ENCODE measurements at regions not wholly inside any gene's neighbourhood (a gene's known extent, or its start where the extent isn't known, plus 50 kb on each side); places are given as distances from the start of the nearest gene placed in this dataset.

DNA sequence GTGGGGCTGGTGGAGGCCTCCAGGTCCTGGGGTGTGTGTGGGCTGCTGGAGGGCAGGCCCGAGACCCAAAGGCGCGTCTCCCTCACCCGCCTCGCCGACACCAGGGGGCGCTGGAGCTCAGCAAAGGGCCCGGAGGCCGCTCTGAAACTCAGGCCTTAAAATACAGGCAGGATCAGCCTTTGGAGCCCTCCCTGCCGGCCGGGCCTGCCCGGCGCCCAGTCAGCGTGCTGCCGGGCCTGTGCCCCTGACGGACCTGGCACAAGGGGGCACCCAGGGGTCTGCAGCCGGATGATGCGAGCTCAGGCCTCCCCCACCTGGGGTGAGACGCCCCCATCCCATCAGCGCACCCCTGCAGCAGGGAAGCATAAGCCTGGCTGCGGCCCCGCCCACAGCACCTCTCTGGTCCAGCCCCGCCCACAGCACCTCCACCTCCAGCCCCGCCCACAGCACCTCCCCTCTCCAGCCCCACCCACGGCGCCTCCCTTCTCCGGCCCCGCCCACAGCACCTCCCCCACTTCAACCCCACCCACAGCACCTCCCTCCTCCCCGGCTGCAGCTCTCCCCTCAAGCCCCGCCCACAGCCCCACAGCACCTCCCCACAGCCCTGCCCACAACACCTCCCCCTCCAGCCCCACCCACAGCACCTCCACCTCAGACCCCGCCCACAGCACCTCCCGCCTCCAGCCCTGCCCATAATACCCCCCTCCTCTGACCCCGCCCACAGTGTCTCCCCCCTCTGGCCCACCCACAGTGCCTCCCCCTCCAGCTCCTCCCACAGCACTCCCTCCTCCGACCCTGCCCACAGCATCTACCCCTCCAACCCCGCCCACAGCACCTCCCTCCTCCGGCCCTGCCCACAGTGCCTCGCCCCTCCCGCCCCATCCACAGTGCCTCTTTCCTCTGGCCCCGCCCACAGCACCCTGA lies 92.8 kb upstream of the OTOS start:
- Histone ChIP-seq H3K4me1 (ENCODE audit: control insufficient read depth in 5 of 5, insufficient read depth in 5 of 5, low read length in 5 of 5) (peaks cover 2 to 10% (median 7%) of the 10 kb centered on the region in 5 donors), H3K27ac (ENCODE audit: low read depth, low read length) (no peak overlapping the region), H3K9ac (ENCODE audit: low read length in 5 of 5) (no peak overlapping the region), H3K36me3 (ENCODE audit: control insufficient read depth in 5 of 5, insufficient read depth in 5 of 5, low read length in 5 of 5) (no peaks in the 10 kb centered on the region), H3K9me3 (ENCODE audit: control insufficient read depth in 5 of 5, low read length in 5 of 5) (peaks cover 6 to 16% (median 8%) of the 10 kb centered on the region in 5 donors), H3K4me3 (ENCODE audit: low read depth in 1 of 5, low read length in 5 of 5) (no peak overlapping the region), H3K27me3 (ENCODE audit: control insufficient read depth in 5 of 5, insufficient read depth in 4 of 5, low read length in 5 of 5) (peaks cover 0 to 12% (median 6%) of the 10 kb centered on the region in 5 donors)

DNA sequence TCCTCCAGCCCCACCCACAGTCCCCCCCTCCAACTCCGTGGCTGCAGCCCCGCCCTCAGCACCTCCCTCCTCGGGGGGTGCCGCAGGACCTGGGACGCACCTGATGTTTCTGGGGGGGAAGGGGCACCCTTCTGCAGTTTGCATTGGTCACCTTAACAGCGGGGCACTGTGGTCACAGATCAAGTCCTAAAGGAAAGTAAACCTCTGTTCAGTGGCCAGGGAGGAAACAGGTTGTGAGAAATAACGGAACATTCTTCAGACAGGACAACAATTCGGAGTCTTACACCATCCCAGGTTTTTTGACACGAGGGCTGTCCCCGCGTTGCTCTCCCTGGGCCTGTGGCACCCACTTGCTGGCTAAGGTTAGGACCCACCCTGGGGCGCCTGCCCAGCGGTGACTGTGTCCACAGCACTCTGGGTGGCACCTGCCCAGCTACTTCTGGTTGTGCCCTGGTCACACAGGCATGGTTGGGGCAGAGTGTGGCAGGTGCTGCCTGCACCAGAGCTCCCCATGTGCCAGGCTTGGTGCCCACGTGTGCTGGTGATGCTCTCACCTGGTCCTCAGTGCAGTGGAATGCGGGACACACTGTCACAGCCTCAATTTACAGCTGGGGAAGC lies 93.5 kb upstream of the OTOS start:
- peaks cover 2 to 10% (median 7%) of the 10 kb centered on the region in 5 donors for H3K4me1 ChIP-seq (ENCODE audit: control insufficient read depth in 5 of 5, insufficient read depth in 5 of 5, low read length in 5 of 5)
- peaks cover 0 to 10% (median 6%) of the 10 kb centered on the region in 5 donors for H3K27me3 ChIP-seq (ENCODE audit: control insufficient read depth in 5 of 5, insufficient read depth in 4 of 5, low read length in 5 of 5)
- no peak overlapping the region for H3K4me3 ChIP-seq (ENCODE audit: low read depth in 1 of 5, low read length in 5 of 5)
- peaks cover 0 to 10% (median 8%) of the 10 kb centered on the region in 5 donors for H3K9me3 ChIP-seq (ENCODE audit: control insufficient read depth in 5 of 5, low read length in 5 of 5)
- H3K27ac ChIP-seq (ENCODE audit: low read depth, low read length), result no peak overlapping the region
- no peaks in the 10 kb centered on the region for H3K36me3 ChIP-seq (ENCODE audit: control insufficient read depth in 5 of 5, insufficient read depth in 5 of 5, low read length in 5 of 5)
- no peak overlapping the region for H3K9ac ChIP-seq (ENCODE audit: low read length in 5 of 5)

DNA sequence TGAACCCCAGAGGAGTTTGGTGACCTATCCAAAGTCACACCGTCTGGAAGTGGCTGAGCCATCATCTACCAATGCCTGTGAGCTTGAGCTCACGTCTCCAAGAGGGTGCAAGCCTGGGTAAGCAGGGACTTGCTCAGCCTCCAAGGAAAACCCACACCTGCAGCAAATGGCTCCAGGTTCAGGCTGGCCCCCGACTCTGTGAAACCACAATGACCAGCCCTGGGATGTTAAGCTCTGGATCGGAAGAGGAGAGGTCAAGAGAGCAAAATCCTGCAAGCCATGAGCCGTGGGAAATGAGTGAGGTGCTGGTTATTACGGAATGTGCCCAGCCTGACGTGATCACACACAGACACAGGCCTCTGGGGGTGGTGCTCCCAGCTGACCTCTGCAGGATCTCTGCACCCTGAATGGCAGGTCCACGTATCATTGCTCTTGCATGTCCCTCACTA lies 94.1 kb upstream of the OTOS start:
- Histone ChIP-seq H3K4me1 (ENCODE audit: control insufficient read depth in 5 of 5, insufficient read depth in 5 of 5, low read length in 5 of 5) (peaks cover 1 to 10% (median 7%) of the 10 kb centered on the region in 5 donors), H3K27me3 (ENCODE audit: control insufficient read depth in 5 of 5, insufficient read depth in 4 of 5, low read length in 5 of 5) (peaks cover 0 to 10% (median 6%) of the 10 kb centered on the region in 5 donors), H3K36me3 (ENCODE audit: control insufficient read depth in 5 of 5, insufficient read depth in 5 of 5, low read length in 5 of 5) (no peaks in the 10 kb centered on the region), H3K9ac (ENCODE audit: low read length in 5 of 5) (no peak overlapping the region), H3K9me3 (ENCODE audit: control insufficient read depth in 5 of 5, low read length in 5 of 5) (peaks cover 0 to 5% (median 4%) of the 10 kb centered on the region in 5 donors), H3K4me3 (ENCODE audit: low read depth in 1 of 5, low read length in 5 of 5) (no peak overlapping the region), H3K27ac (ENCODE audit: low read depth, low read length) (no peak overlapping the region)

DNA sequence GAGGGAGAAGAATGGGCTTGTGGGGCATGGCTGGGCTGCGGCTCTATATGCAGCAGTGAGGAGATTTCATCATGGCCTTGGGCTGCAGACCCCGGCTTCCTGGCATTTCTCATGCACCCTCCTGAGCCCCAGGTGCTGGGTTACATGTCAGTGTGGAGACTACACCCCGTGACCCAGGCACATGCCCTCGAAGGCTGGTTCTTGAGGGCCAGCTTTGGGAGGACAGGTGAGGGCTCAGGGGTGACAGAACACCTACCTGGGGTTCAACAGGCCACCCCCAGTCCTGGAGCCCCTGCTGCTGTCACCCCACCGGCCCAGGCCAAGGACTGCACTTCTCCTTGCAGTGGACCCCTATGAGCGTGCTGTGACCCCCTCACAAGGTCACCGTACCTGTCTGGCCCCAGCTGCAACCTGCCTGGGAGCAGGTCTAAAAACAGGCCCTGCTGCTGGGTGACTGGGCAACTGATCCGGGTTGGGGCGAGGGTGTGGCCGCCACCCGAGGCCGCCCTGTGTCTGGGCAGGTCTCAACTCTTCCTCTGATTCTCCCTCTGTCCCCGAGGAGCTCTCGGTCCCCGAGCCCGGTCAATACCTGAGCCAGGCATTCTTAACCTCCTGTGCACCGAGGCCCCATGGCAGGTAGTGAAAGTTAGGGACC lies 94.8 kb upstream of the OTOS start:
- peaks cover 0 to 10% (median 7%) of the 10 kb centered on the region in 5 donors for H3K4me1 ChIP-seq (ENCODE audit: control insufficient read depth in 5 of 5, insufficient read depth in 5 of 5, low read length in 5 of 5)
- no peak overlapping the region for H3K27ac ChIP-seq (ENCODE audit: low read depth, low read length)
- H3K9ac ChIP-seq (ENCODE audit: low read length in 5 of 5), result no peak overlapping the region
- peaks cover 0 to 8% (median under 1%) of the 10 kb centered on the region in 5 donors for H3K27me3 ChIP-seq (ENCODE audit: control insufficient read depth in 5 of 5, insufficient read depth in 4 of 5, low read length in 5 of 5)
- no peaks in the 10 kb centered on the region for H3K36me3 ChIP-seq (ENCODE audit: control insufficient read depth in 5 of 5, insufficient read depth in 5 of 5, low read length in 5 of 5)
- H3K4me3 ChIP-seq (ENCODE audit: low read depth in 1 of 5, low read length in 5 of 5), result no peak overlapping the region
- H3K9me3 ChIP-seq (ENCODE audit: control insufficient read depth in 5 of 5, low read length in 5 of 5), result no peaks in the 10 kb centered on the region

DNA sequence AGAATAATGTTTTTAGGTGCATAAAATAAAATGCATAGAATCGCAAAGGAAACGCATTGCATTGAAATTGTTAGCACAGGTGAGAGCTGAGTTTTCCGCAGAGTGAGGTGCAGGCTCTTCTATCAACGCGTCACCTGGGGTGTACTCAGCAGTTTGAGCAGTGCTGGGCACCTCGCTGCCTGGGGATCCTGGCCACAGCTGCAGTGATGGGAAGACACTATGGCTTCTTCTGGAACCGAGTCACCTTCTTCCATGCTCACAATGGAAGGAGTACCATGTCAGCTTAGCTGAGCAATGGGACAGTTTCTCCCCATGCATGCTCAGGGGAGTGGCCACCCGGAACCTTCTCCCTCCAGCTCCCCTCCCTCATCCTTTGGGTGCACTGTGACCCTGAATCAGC lies 95.4 kb upstream of the OTOS start:
- Histone ChIP-seq H3K9me3 (ENCODE audit: control insufficient read depth in 5 of 5, low read length in 5 of 5) (no peaks in the 10 kb centered on the region), H3K27me3 (ENCODE audit: control insufficient read depth in 5 of 5, insufficient read depth in 4 of 5, low read length in 5 of 5) (peaks cover 0 to 5% (median 0%) of the 10 kb centered on the region in 5 donors), H3K4me3 (ENCODE audit: low read depth in 1 of 5, low read length in 5 of 5) (no peak overlapping the region), H3K4me1 (ENCODE audit: control insufficient read depth in 5 of 5, insufficient read depth in 5 of 5, low read length in 5 of 5) (peaks cover 0 to 10% (median 7%) of the 10 kb centered on the region in 5 donors), H3K27ac (ENCODE audit: low read depth, low read length) (no peak overlapping the region), H3K36me3 (ENCODE audit: control insufficient read depth in 5 of 5, insufficient read depth in 5 of 5, low read length in 5 of 5) (no peaks in the 10 kb centered on the region), H3K9ac (ENCODE audit: low read length in 5 of 5) (no peak overlapping the region)

DNA sequence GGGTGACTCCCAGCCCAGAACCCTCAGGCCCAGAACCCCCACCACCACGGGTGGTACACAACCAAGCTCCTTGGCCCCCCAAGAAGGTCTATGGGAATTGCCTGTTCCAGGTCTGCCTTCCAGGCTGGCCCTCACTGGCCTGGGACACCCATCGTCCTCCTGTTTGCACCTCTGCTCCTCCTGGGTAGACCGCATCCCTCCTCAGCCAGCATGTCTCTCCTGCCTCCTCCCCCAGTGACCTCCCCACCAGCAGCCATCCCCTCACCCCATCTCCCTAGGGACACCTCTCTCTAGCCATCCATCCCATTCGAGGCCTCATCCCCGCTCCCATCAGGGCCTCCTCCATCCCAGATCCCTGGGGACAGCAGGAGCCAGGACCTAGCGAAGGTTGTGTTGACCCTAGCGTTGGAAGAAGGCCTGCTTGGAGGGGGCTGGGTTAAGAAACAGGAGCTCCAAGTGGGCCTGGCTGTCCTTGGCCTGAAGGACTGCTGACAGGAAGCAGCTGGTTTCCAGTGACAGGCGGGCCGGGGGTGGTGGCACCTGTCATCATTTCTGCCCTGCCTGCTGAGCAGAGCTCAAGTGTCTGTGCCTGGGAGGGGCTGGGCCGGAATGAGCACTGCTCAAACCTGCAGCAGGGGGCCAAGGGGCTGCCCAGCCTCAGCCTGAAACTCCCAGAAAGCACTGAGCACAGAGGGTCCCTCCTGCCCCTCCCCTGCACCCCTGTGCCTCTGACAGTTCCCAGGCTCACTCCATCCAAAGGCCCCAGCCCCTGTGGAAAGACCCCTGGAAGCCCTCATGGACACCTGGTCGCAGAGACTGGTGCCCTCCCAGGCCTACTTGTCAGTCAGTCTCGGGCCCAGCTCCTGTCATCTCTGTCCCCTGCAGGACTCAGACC lies 96.0 kb upstream of the OTOS start:
- H3K9me3 ChIP-seq (ENCODE audit: control insufficient read depth in 5 of 5, low read length in 5 of 5), result no peaks in the 10 kb centered on the region
- H3K36me3 ChIP-seq (ENCODE audit: control insufficient read depth in 5 of 5, insufficient read depth in 5 of 5, low read length in 5 of 5), result no peaks in the 10 kb centered on the region
- H3K9ac ChIP-seq (ENCODE audit: low read length in 5 of 5), result peak overlapping the region in 1 of 5 donors; percentile 15
- peaks cover 0 to 4% (median 0%) of the 10 kb centered on the region in 5 donors for H3K27me3 ChIP-seq (ENCODE audit: control insufficient read depth in 5 of 5, insufficient read depth in 4 of 5, low read length in 5 of 5)
- peaks cover 0 to 10% (median 7%) of the 10 kb centered on the region in 5 donors for H3K4me1 ChIP-seq (ENCODE audit: control insufficient read depth in 5 of 5, insufficient read depth in 5 of 5, low read length in 5 of 5)
- H3K27ac ChIP-seq (ENCODE audit: low read depth, low read length), result no peak overlapping the region
- H3K4me3 ChIP-seq (ENCODE audit: low read depth in 1 of 5, low read length in 5 of 5), result no peak overlapping the region

DNA sequence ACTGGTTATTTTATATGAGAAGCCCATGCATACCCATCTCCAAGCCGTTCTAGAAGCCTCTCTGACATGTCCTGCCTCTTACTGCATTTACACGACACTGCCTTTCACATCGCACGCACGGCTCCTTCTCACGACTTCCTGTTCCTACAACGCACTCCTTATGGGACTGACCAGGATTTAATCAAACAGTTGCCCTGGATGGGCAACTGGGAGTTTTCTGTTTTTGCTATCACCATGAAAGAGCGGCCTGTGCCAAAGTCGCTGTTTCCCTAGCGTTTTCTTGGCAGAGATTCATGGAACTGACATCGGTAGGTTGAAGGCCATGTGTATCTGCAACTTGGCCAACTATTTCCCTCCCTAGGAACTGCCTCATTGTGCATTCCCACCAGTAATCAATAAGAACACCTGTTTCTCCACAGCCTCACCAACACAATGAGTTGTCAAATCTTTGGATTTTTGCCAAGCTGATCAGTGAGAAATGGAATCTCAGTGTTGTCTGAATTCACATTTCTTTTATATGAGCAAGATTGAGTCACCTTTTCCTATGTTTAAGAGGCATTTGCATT lies 97.2 kb upstream of the OTOS start:
- peaks cover 0 to 10% (median 7%) of the 10 kb centered on the region in 5 donors for H3K4me1 ChIP-seq (ENCODE audit: control insufficient read depth in 5 of 5, insufficient read depth in 5 of 5, low read length in 5 of 5)
- no peaks in the 10 kb centered on the region for H3K27me3 ChIP-seq (ENCODE audit: control insufficient read depth in 5 of 5, insufficient read depth in 4 of 5, low read length in 5 of 5)
- no peak overlapping the region for H3K27ac ChIP-seq (ENCODE audit: low read depth, low read length)

DNA sequence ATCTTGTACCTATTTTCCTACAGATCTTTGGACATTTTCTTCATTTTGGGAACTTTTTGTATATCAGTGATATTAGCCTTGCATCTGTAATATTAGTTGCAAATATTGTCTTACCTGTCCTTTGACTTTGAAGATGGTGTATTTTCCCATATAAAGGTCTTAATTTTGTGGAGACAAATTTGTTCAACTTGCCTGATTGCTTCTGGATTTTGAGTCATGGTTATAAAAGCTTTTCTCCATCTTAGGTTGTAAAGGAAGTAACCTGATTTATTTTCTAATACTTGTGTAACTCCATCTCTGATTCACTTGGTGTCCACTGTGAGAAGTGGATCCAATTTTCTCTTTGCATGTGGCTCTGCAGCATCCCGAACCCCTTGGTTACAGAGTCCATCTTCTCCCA lies 97.7 kb upstream of the OTOS start:
- no peaks in the 10 kb centered on the region for H3K9me3 ChIP-seq (ENCODE audit: control insufficient read depth in 5 of 5, low read length in 5 of 5)
- no peak overlapping the region for H3K27ac ChIP-seq (ENCODE audit: low read depth, low read length)
- no peaks in the 10 kb centered on the region for H3K36me3 ChIP-seq (ENCODE audit: control insufficient read depth in 5 of 5, insufficient read depth in 5 of 5, low read length in 5 of 5)
- no peak overlapping the region for H3K4me3 ChIP-seq (ENCODE audit: low read depth in 1 of 5, low read length in 5 of 5)
- no peaks in the 10 kb centered on the region for H3K27me3 ChIP-seq (ENCODE audit: control insufficient read depth in 5 of 5, insufficient read depth in 4 of 5, low read length in 5 of 5)
- no peak overlapping the region for H3K9ac ChIP-seq (ENCODE audit: low read length in 5 of 5)
- peaks cover 0 to 6% (median 5%) of the 10 kb centered on the region in 5 donors for H3K4me1 ChIP-seq (ENCODE audit: control insufficient read depth in 5 of 5, insufficient read depth in 5 of 5, low read length in 5 of 5)

More for the DNA sequence above, 97.2 kb upstream of the OTOS start:
- Histone ChIP-seq H3K36me3 (ENCODE audit: control insufficient read depth in 5 of 5, insufficient read depth in 5 of 5, low read length in 5 of 5) (no peaks in the 10 kb centered on the region), H3K9me3 (ENCODE audit: control insufficient read depth in 5 of 5, low read length in 5 of 5) (no peaks in the 10 kb centered on the region), H3K9ac (ENCODE audit: low read length in 5 of 5) (no peak overlapping the region), H3K4me3 (ENCODE audit: low read depth in 1 of 5, low read length in 5 of 5) (no peak overlapping the region)

DNA sequence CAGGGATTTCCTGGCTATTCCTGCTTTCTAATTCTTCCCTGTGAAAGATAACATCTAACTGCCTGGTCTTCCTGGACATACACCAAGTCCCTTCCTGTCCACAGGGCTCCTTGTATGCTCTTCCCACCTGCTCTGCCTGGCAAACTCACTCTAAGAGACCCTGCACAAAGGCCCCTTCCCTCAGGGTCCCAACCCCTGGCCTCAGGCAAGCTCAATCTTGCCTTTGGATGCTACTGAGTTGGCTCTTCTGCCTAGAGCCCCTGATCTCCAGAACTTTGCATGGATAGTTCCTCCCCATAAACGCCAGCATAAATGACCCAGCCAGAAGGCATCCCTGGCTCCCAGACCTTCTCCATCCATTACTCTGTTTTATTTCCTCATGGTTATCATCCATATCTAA lies 98.3 kb upstream of the OTOS start:
- H3K4me1 ChIP-seq (ENCODE audit: control insufficient read depth in 5 of 5, insufficient read depth in 5 of 5, low read length in 5 of 5), result peaks cover 0 to 6% (median 5%) of the 10 kb centered on the region in 5 donors
- H3K36me3 ChIP-seq (ENCODE audit: control insufficient read depth in 5 of 5, insufficient read depth in 5 of 5, low read length in 5 of 5), result no peaks in the 10 kb centered on the region
- no peak overlapping the region for H3K9ac ChIP-seq (ENCODE audit: low read length in 5 of 5)
- no peak overlapping the region for H3K4me3 ChIP-seq (ENCODE audit: low read depth in 1 of 5, low read length in 5 of 5)
- H3K27me3 ChIP-seq (ENCODE audit: control insufficient read depth in 5 of 5, insufficient read depth in 4 of 5, low read length in 5 of 5), result no peaks in the 10 kb centered on the region
- H3K9me3 ChIP-seq (ENCODE audit: control insufficient read depth in 5 of 5, low read length in 5 of 5), result no peaks in the 10 kb centered on the region
- H3K27ac ChIP-seq (ENCODE audit: low read depth, low read length), result no peak overlapping the region

All from subcutaneous abdominal adipose tissue (tissue), 5 donors.